ENCODE measurements at regions not wholly inside any gene's neighbourhood (a gene's known extent, or its start where the extent isn't known, plus 50 kb on each side); places are given as distances from the start of the nearest gene placed in this dataset.

GRCh38 chr1:94713472-94714141 lies 106.5 kb upstream of the SLC44A3 start:
- TF ChIP-seq CTCF (conservative IDR thresholded peaks at IDR 0.05; ENCODE audit: low read length) (no peak), EZH2phosphoT487 (IDR thresholded peaks at IDR 0.05; ENCODE audit: borderline replicate concordance) (no peak)
